Natural killer cell treated with Interleukin-12 subunit alpha and Interleukin-12 subunit beta and Interleukin-15 and Interleukin-18, amount 100 ng/mL, for 72 hours (primary cell): ENCODE measurements at regions not wholly inside any gene's neighbourhood (a gene's known extent, or its start where the extent isn't known, plus 50 kb on each side); places are given as distances from the start of the nearest gene placed in this dataset.
"Not testable (repeated sequence)": the region's sequence is repeated elsewhere in the genome, so short reads cannot be mapped to it uniquely, and the experiment has no call there.

Source experiments
- ATAC-seq, 2 donors: fragments of 150-1000 bp; cut with Tn5 transposase in 1 of 2; sonication (Bioruptor Pico), chemical (Tn5 transposase) in 1 of 2; 2 replicates each; pipeline ENCODE4 v1.10.0; 2021
- DNase-seq: peaks from one replicate; pipeline ENCODE4 v3.0.0; 2022; ENCODE audit warnings: low spot score
- H3K27ac Mint-ChIP-seq, 2 donors: 1 replicate in 1 of 2; 2 replicates in 1 of 2; pipeline ENCODE4 v1.8.0; 2022; ENCODE audit warnings: mixed read lengths in 2 of 2, mild to moderate bottlenecking in 1 of 2, moderate library complexity in 1 of 2
- H3K27me3 Mint-ChIP-seq, 2 donors: 1 replicate in 1 of 2; 2 replicates in 1 of 2; pipeline ENCODE4 v1.8.0; 2022; ENCODE audit warnings: mixed read lengths in 2 of 2
- H3K36me3 Mint-ChIP-seq: one replicate; pipeline ENCODE4 v1.8.0; 2022; ENCODE audit warnings: mixed read lengths
- H3K4me1 Mint-ChIP-seq, 2 donors: 1 replicate in 1 of 2; 2 replicates in 1 of 2; pipeline ENCODE4 v1.8.0; 2022; ENCODE audit warnings: low read depth in 2 of 2, mixed read lengths in 2 of 2, mild to moderate bottlenecking in 1 of 2
- H3K4me3 Mint-ChIP-seq: one replicate; pipeline ENCODE4 v1.8.0; 2022; ENCODE audit warnings: mixed read lengths
- H3K9me3 Mint-ChIP-seq: 2 replicates; pipeline ENCODE4 v1.8.0; 2022; ENCODE audit warnings: mixed read lengths

GRCh38 chr11:38577769-38578168 is 1979.7 kb upstream of the RAG2 start:
- Mint-ChIP-seq H3K36me3 (no peaks in the 10 kb centered on the region), H3K4me1 (no peaks in the 10 kb centered on the region), H3K27ac (no peak overlapping the region), H3K9me3 (peaks cover 12% of the 10 kb centered on the region), H3K27me3 (no peaks in the 10 kb centered on the region), H3K4me3 (no peak overlapping the region)
- DNase-seq (no peak), ATAC-seq (no peak)

- DNase-seq = no peak
- H3K9me3 Mint-ChIP-seq = peaks cover under 1% of the 10 kb centered on the region
- no peak for ATAC-seq
- H3K27me3 Mint-ChIP-seq = no peaks in the 10 kb centered on the region
- H3K27ac Mint-ChIP-seq = no peak overlapping the region
- H3K36me3 Mint-ChIP-seq = no peaks in the 10 kb centered on the region
- H3K4me3 Mint-ChIP-seq = no peak overlapping the region
- H3K4me1 Mint-ChIP-seq = no peaks in the 10 kb centered on the region
These were observed 1964.5 kb upstream of the RAG2 start for GRCh38 chr11:38562562-38562961.

DNA sequence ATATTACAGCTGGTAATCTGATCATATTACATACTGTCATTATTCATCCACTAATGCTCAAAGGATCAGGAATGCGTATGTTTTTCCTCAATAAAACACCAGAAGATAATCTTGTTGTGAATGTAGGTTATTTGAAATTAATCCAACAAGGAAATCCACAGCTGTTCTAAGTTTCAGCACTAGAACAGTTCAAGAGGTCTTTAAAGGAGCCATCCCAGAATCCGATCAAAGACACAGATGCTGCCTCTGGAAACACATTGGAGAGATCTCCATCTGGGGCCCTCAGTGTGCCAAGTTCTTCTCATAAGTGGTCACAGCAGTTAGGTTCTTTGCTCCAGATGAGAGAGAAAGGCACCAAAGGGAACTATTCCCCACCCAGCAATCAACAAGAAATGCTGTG is 1955.1 kb upstream of the RAG2 start:
- Mint-ChIP-seq H3K36me3 (no peaks in the 10 kb centered on the region), H3K27ac (no peak overlapping the region), H3K9me3 (peaks cover 3% of the 10 kb centered on the region), H3K4me3 (no peak overlapping the region), H3K27me3 (no peaks in the 10 kb centered on the region), H3K4me1 (no peaks in the 10 kb centered on the region)
- ATAC-seq (no peak), DNase-seq (no peak)

DNA sequence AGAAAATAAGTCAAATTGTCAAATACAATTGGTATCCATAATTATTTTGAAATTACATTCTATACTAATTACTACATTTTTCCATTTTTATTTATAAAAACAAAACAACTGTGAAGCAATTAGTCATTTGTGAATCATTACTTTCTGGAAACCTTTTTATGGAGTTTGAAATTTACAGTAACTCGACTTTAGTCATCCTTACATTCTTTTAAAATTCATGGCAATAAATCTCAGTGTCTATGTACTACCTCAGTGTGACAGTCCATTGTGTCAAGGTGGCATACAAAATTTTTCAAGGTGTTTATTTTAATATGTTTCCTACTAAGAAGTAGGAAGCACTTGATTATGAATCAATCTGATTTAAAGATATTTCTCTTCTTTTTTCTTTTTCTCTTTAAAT is 1949.4 kb upstream of the RAG2 start:
- Mint-ChIP-seq H3K27me3 (no peaks in the 10 kb centered on the region), H3K36me3 (no peaks in the 10 kb centered on the region), H3K4me3 (no peak overlapping the region), H3K27ac (no peak overlapping the region), H3K4me1 (no peaks in the 10 kb centered on the region), H3K9me3 (no peaks in the 10 kb centered on the region)
- ATAC-seq (no peak), DNase-seq (no peak)

- no peak overlapping the region for H3K4me3 Mint-ChIP-seq
- H3K36me3 Mint-ChIP-seq = no peaks in the 10 kb centered on the region
- no peak overlapping the region for H3K27ac Mint-ChIP-seq
- no peaks in the 10 kb centered on the region for H3K27me3 Mint-ChIP-seq
- ATAC-seq = no peak
- no peaks in the 10 kb centered on the region for H3K4me1 Mint-ChIP-seq
- H3K9me3 Mint-ChIP-seq = no peaks in the 10 kb centered on the region
- DNase-seq = no peak
These were observed 1946.0 kb upstream of the RAG2 start for GRCh38 chr11:38543986-38544385.

DNA sequence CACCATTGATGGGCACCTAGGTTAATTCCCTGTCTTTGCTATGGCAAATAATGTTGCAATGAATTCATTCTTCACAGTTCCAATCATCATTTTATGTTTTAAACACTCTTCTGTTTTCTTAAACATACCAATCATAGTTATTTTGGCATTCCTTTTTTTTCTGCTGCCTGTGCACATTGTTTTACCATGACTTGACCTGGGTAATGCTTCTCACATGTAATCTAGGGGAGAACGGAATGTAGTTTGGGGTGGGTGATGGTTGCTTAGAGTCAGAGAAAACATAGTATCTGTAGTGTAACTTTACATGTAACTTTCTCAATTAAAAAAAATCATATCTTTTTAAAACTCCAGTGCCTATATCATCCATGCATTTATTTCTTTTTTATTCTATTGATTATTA is 1945.3 kb upstream of the RAG2 start:
- H3K27ac Mint-ChIP-seq = no peak overlapping the region
- no peaks in the 10 kb centered on the region for H3K9me3 Mint-ChIP-seq
- ATAC-seq (no peak), DNase-seq (no peak)
- H3K27me3 Mint-ChIP-seq = no peaks in the 10 kb centered on the region
- no peak overlapping the region for H3K4me3 Mint-ChIP-seq
- no peaks in the 10 kb centered on the region for H3K36me3 Mint-ChIP-seq
- H3K4me1 Mint-ChIP-seq = no peaks in the 10 kb centered on the region

DNA sequence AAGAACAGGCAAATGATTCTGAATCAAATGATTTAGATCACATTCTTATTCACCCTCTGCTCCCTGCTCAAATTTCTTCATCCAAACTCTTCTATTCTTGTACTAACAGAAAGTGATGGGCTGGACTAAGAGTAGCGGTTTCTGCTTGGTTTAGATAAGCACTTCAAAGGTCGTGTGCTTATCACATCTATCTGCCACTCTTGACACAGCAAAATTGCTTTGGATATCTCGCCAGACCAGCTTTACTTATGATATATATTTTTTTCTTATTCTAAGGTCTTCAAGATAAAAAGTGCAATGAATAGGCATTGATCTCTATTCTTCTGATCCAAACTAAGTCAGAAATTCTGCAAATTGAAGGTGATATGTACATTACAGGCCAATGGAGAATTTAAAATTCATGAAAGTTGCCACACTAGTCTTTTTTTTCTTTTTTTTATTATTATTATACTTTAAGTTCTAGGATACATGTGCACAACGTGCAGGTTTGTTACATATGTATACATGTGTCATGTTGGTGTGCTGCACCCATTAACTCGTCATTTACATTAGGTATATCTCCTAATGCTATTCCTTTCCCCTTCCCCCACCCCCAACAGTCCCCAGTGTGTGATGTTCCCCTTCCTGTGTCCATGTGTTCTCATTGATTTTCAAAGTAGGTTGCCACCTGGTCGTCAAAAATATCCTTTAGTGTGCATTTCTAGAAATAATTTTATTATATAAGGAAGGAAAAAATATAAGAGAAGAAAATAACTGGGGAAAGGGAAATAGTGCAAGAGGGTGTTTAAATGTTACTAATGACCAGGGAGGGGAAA is 1941.0 kb upstream of the RAG2 start:
- no peak overlapping the region for H3K4me3 Mint-ChIP-seq
- no peaks in the 10 kb centered on the region for H3K4me1 Mint-ChIP-seq
- DNase-seq (no peak), ATAC-seq (no peak)
- no peaks in the 10 kb centered on the region for H3K36me3 Mint-ChIP-seq
- H3K9me3 Mint-ChIP-seq = peaks cover 5% of the 10 kb centered on the region
- H3K27ac Mint-ChIP-seq = no peak overlapping the region
- no peaks in the 10 kb centered on the region for H3K27me3 Mint-ChIP-seq

DNA sequence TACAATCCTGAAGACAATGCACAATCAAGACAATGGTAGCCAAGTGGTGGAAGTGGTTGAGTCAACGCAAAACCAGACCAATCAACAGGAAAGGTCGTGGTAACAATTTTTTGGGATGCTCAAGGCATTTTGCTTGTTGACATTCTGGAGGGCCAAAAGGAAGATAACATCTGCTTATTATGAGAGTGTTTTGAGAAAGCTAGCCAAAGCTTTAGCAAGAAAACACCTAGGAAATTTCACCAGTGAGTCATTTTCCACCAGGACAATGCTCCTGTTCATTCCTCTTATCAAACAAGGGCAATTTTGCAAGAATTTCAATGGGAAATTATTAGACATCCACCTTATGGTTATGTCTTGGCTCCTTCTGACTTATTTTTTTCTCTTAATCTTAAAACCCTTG is 1932.2 kb upstream of the RAG2 start:
- no peaks in the 10 kb centered on the region for H3K27me3 Mint-ChIP-seq
- no peak overlapping the region for H3K4me3 Mint-ChIP-seq
- H3K4me1 Mint-ChIP-seq = no peaks in the 10 kb centered on the region
- H3K27ac Mint-ChIP-seq = no peak overlapping the region
- no peak for ATAC-seq
- no peaks in the 10 kb centered on the region for H3K36me3 Mint-ChIP-seq
- no peak for DNase-seq
- H3K9me3 Mint-ChIP-seq = peaks cover 1% of the 10 kb centered on the region

GRCh38 chr11:38524945-38525344 is 1926.9 kb upstream of the RAG2 start:
- Mint-ChIP-seq H3K4me3 (no peak overlapping the region), H3K27ac (no peak overlapping the region), H3K27me3 (no peaks in the 10 kb centered on the region), H3K4me1 (no peaks in the 10 kb centered on the region), H3K36me3 (no peaks in the 10 kb centered on the region), H3K9me3 (peaks cover 4% of the 10 kb centered on the region)
- ATAC-seq (no peak), DNase-seq (no peak)

DNA sequence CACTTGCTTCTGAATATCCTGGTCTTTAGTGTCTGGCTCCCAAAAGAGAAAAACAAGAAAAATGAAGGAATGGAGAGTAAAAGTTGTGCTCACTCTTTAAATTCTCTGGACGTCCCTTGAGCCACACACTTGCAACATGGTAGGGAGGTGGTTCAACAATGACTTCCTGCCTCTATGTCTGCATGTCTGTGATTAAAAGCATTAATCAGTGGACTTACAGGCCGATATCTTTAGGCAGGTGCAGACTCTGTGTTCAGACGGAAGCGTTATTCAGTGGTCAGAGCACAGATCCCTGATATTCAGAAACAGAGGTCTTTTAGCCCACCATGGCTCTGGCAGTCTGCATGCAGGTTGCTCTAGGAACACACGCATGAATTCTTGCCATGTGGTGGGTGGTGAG is 1920.0 kb upstream of the RAG2 start:
- no peak overlapping the region for H3K27ac Mint-ChIP-seq
- H3K4me3 Mint-ChIP-seq = no peak overlapping the region
- no peak for ATAC-seq
- no peak for DNase-seq
- H3K27me3 Mint-ChIP-seq = no peaks in the 10 kb centered on the region
- H3K9me3 Mint-ChIP-seq = no peaks in the 10 kb centered on the region
- H3K4me1 Mint-ChIP-seq = no peaks in the 10 kb centered on the region
- no peaks in the 10 kb centered on the region for H3K36me3 Mint-ChIP-seq

DNA sequence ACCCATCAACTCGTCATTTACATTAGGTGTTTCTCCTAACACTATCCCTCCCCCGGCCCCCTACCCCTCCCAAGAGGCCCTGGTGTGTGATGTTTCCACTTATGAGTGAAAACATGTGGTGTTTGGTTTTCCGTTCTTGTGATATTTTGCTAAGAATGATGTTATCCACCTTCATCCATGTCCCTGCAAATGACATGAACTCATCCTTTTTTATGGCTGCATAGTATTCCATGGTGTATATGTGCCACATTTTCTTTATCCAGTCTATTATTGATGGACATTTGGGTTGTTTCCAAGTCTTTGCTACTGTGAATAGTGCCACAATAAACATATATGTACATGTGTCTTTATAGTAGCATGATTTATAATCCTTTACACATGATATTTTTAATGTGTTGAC is 1914.8 kb upstream of the RAG2 start:
- not testable (repeated sequence) for H3K4me3 Mint-ChIP-seq, H3K27me3 Mint-ChIP-seq, DNase-seq, H3K27ac Mint-ChIP-seq, H3K36me3 Mint-ChIP-seq, ATAC-seq, H3K4me1 Mint-ChIP-seq, H3K9me3 Mint-ChIP-seq

DNA sequence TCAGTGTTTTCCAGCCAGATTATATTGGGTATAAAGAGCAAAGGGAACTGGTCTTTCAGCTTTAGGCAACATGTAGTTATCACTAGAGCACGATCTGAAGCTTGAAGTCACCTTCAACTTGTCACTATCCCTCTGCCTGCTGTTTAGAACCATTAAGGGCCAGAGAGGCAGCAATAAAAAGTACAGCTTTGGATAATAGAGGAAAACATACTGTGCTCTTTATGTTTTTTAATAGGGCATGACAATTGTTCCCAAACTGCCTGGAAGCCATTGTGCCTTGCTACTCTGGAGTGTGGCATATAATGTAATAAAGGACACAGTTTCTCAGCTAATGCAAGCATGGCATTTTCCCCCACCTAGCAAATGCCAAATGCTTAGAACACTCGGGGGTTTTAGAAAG is 1912.0 kb upstream of the RAG2 start:
- Mint-ChIP-seq H3K36me3 (no peaks in the 10 kb centered on the region), H3K27ac (no peak overlapping the region)
- no peak for ATAC-seq

GRCh38 chr11:38503876-38504275 is 1905.8 kb upstream of the RAG2 start:
- Mint-ChIP-seq H3K27me3 (no peaks in the 10 kb centered on the region), H3K4me3 (no peak overlapping the region), H3K4me1 (no peaks in the 10 kb centered on the region), H3K9me3 (no peaks in the 10 kb centered on the region), H3K27ac (no peak overlapping the region), H3K36me3 (no peaks in the 10 kb centered on the region)
- ATAC-seq (no peak), DNase-seq (no peak)

More for the DNA sequence above, 1912.0 kb upstream of the RAG2 start:
- Mint-ChIP-seq H3K27me3 (no peaks in the 10 kb centered on the region), H3K4me1 (no peaks in the 10 kb centered on the region), H3K4me3 (no peak overlapping the region), H3K9me3 (peaks cover 2% of the 10 kb centered on the region)
- no peak for DNase-seq

GRCh38 chr11:38498721-38499120 is 1900.7 kb upstream of the RAG2 start:
- ATAC-seq (no peak), DNase-seq (no peak)
- Mint-ChIP-seq H3K27me3 (no peaks in the 10 kb centered on the region), H3K9me3 (peaks cover 2% of the 10 kb centered on the region), H3K36me3 (no peaks in the 10 kb centered on the region), H3K4me3 (no peak overlapping the region), H3K4me1 (no peaks in the 10 kb centered on the region), H3K27ac (no peak overlapping the region)

DNA sequence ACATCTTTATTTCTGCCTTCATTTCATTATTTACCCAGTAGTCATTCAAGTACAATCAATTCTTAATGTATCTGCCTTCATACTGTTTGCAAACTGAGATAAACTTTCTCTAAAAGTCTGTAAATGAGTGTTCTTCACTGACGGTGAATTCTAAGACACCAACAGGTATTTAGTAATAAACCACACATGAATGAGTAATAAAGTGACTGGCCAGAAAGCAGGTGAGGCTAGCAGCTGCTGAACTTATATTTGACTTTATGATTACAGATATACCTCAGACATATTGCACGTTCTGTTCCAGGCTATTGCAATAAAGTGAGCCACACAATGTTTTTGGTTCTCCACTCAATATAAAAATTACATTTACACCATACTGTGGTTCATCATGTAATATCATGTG is 1894.0 kb upstream of the RAG2 start:
- ATAC-seq (no peak), DNase-seq (no peak)
- no peaks in the 10 kb centered on the region for H3K4me1 Mint-ChIP-seq
- H3K4me3 Mint-ChIP-seq = no peak overlapping the region
- peaks cover 4% of the 10 kb centered on the region for H3K36me3 Mint-ChIP-seq
- no peak overlapping the region for H3K27ac Mint-ChIP-seq
- H3K27me3 Mint-ChIP-seq = no peaks in the 10 kb centered on the region
- H3K9me3 Mint-ChIP-seq = peaks cover 9% of the 10 kb centered on the region
